ENCODE measurements at regions not wholly inside any gene's neighbourhood (a gene's known extent, or its start where the extent isn't known, plus 50 kb on each side); places are given as distances from the start of the nearest gene placed in this dataset.

- H3K9ac ChIP-seq (ENCODE audit: extremely low read depth, insufficient read length, low read length), result no peak overlapping the region
- Mint-ChIP-seq H3K9me3 (peaks cover 0 to 2% of the 10 kb centered on the region in 2 experiments; a peak in 1 of 5 replicates), H3K4me3 (no peak overlapping the region), H3K36me3 (ENCODE audit: insufficient read depth in 1 of 3, low read depth in 3 of 3) (no peaks in the 10 kb centered on the region), H3K27ac (no peak overlapping the region), H3K4me1 (0 out of 4 replicates have a peak, but pooled peaks cover 0 to 2% of the 10 kb centered on the region in 2 experiments), H3K27me3 (ENCODE audit: low read depth) (peaks cover 26% of the 10 kb centered on the region)
- no peak overlapping the region for H3K18ac ChIP-seq (ENCODE audit: insufficient read length, low read depth, low read length)
- no peak overlapping the region for H4K5ac ChIP-seq (ENCODE audit: insufficient read length, low read depth, low read length)
- no peak overlapping the region for H2BK120ac ChIP-seq (ENCODE audit: low read depth, low read length, poor library complexity, severe bottlenecking)
- H2BK15ac ChIP-seq (ENCODE audit: low read depth, low read length), result no peak overlapping the region
- H2AK5ac ChIP-seq (ENCODE audit: insufficient read length, low read length), result no peak overlapping the region
- no peaks in the 10 kb centered on the region for H4K20me1 ChIP-seq (ENCODE audit: control insufficient read depth, insufficient read depth, insufficient read length)
- no peak overlapping the region for H3K4ac ChIP-seq (ENCODE audit: low read depth, low read length)
- H3K23me2 ChIP-seq (ENCODE audit: insufficient read length, low read depth, low read length, poor library complexity, severe bottlenecking), result no peaks in the 10 kb centered on the region
- H3K4me1 ChIP-seq (ENCODE audit: insufficient read depth, low read length), result no peaks in the 10 kb centered on the region
- no peak overlapping the region for H3K56ac ChIP-seq (ENCODE audit: insufficient read length, low read depth, low read length)
- no peak for DNase-seq
- H3K9me3 ChIP-seq (ENCODE audit: control insufficient read depth, low read depth, low read length), result no peaks in the 10 kb centered on the region
- H2BK5ac ChIP-seq (ENCODE audit: insufficient read length, low read length), result no peak overlapping the region
- no peaks in the 10 kb centered on the region for H3K79me2 ChIP-seq (ENCODE audit: insufficient read depth, low read length)
- no peaks in the 10 kb centered on the region for H3K27me3 ChIP-seq (ENCODE audit: insufficient read depth, low read length)
- no CpG with 5 or more reads among the region's 3 CpGs for WGBS (ENCODE audit: extremely low coverage, insufficient read length, low lambda C conversion rate)
- no peak overlapping the region for H4K91ac ChIP-seq (ENCODE audit: insufficient read length, low read depth, low read length)
- TF ChIP-seq CTCF (conservative IDR thresholded peaks at IDR 0.05), result no peak
- no peak overlapping the region for H4K8ac ChIP-seq (replicated peaks; ENCODE audit: insufficient read length, low read depth, low read length)
- no peak overlapping the region for H2BK12ac ChIP-seq (ENCODE audit: insufficient read length, low read depth, low read length)
- H3K4me2 ChIP-seq (ENCODE audit: insufficient read depth, insufficient read length, low read length), result no peak overlapping the region
- H3T11ph ChIP-seq (ENCODE audit: low read length), result no peak overlapping the region
- H3K79me1 ChIP-seq (ENCODE audit: insufficient read depth, low read depth, low read length, poor library complexity, severe bottlenecking), result no peaks in the 10 kb centered on the region
- no peak overlapping the region for H3K27ac ChIP-seq (ENCODE audit: insufficient read length, low read depth, low read length)
- no peak overlapping the region for H2BK20ac ChIP-seq (ENCODE audit: low read depth, low read length, poor library complexity, severe bottlenecking)
- H3K14ac ChIP-seq (ENCODE audit: insufficient read depth, low read length), result no peak overlapping the region
- H3K23ac ChIP-seq (ENCODE audit: insufficient read length, low read depth, low read length), result no peak overlapping the region
- no peak overlapping the region for H2AFZ ChIP-seq (ENCODE audit: low read length)
Measured at GRCh38 chr5:135106136-135106535, 72.1 kb upstream of the PITX1 start.
